ENCODE measurements at regions not wholly inside any gene's neighbourhood (a gene's known extent, or its start where the extent isn't known, plus 50 kb on each side); places are given as distances from the start of the nearest gene placed in this dataset.
"Not testable (repeated sequence)": the region's sequence is repeated elsewhere in the genome, so short reads cannot be mapped to it uniquely, and the experiment has no call there.

GRCh38 chr18:14222354-14223221 lies 90.4 kb upstream of the ZNF519 start:
- not testable (repeated sequence) for FAIRE-seq, H3K27ac ChIP-seq

GRCh38 chr18:14221689-14222088 lies 89.5 kb upstream of the ZNF519 start:
- no peak overlapping the region for H3K4me2 ChIP-seq
- no peak for TF ChIP-seq FOXS1 (CRISPR knock-in tag; IDR thresholded peaks at IDR 0.05)
- TF ChIP-seq RAD21 (conservative IDR thresholded peaks at IDR 0.05 in 1 of 2, IDR thresholded peaks at IDR 0.05 in 1 of 2) = no peak
- TF ChIP-seq EHMT2 (IDR thresholded peaks at IDR 0.05; ENCODE audit: low read depth) = no peak
- no peak for TF ChIP-seq TFCP2L1 (CRISPR knock-in tag; IDR thresholded peaks at IDR 0.05)
- no peak for TF ChIP-seq KDM5A (IDR thresholded peaks at IDR 0.05)
- TF ChIP-seq HES2 (IDR thresholded peaks at IDR 0.05) = no peak
- TF ChIP-seq, protein P1, sequence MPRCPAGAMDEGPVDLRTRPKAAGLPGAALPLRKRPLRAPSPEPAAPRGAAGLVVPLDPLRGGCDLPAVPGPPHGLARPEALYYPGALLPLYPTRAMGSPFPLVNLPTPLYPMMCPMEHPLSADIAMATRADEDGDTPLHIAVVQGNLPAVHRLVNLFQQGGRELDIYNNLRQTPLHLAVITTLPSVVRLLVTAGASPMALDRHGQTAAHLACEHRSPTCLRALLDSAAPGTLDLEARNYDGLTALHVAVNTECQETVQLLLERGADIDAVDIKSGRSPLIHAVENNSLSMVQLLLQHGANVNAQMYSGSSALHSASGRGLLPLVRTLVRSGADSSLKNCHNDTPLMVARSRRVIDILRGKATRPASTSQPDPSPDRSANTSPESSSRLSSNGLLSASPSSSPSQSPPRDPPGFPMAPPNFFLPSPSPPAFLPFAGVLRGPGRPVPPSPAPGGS (IDR thresholded peaks at IDR 0.05) = no peak
- no peak for TF ChIP-seq POLR2A (IDR thresholded peaks at IDR 0.05; ENCODE audit: low read length)
- no peak for TF ChIP-seq POLR2AphosphoS2 (conservative IDR thresholded peaks at IDR 0.05; ENCODE audit: low read length)
- TF ChIP-seq E2F6 (IDR thresholded peaks at IDR 0.05; ENCODE audit: borderline replicate concordance, low read depth) = no peak
- TF ChIP-seq CHD2 (IDR thresholded peaks at IDR 0.05; ENCODE audit: low read length, partially characterized antibody) = no peak
- no peak for TF ChIP-seq RFX5 (IDR thresholded peaks at IDR 0.05)
- no peak for TF ChIP-seq CHD4 (IDR thresholded peaks at IDR 0.05; ENCODE audit: borderline replicate concordance)
- no peak for TF ChIP-seq NPAS2 (CRISPR knock-in tag; IDR thresholded peaks at IDR 0.05; ENCODE audit: borderline replicate concordance)
- TF ChIP-seq EHF (CRISPR knock-in tag; IDR thresholded peaks at IDR 0.05) = no peak
- TF ChIP-seq, protein P2, sequence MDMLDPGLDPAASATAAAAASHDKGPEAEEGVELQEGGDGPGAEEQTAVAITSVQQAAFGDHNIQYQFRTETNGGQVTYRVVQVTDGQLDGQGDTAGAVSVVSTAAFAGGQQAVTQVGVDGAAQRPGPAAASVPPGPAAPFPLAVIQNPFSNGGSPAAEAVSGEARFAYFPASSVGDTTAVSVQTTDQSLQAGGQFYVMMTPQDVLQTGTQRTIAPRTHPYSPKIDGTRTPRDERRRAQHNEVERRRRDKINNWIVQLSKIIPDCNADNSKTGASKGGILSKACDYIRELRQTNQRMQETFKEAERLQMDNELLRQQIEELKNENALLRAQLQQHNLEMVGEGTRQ (IDR thresholded peaks at IDR 0.05) = no peak
- TF ChIP-seq MAFK (IDR thresholded peaks at IDR 0.05; ENCODE audit: partially characterized antibody) = no peak
- no peak for TF ChIP-seq MAX (IDR thresholded peaks at IDR 0.05)
- no peak overlapping the region for H3K4me3 ChIP-seq
- ATAC-seq (no peak), DNase-seq (ENCODE audit: low read depth in 1 of 2, low spot score in 1 of 2) (no peak), FAIRE-seq (no peak)
- no peaks in the 10 kb centered on the region for H3K9me3 ChIP-seq
- 93% methylated on average over 12 of the region's 14 CpGs for WGBS (ENCODE audit: missing lambda C conversion rate)
- peaks cover 6% of the 10 kb centered on the region for H3K4me1 ChIP-seq
- ChIA-PET CTCF (no interaction called here), POLR2A (no interaction called here)
- no peak overlapping the region for H3K27ac ChIP-seq

More at GRCh38 chr18:14222354-14223221, 90.4 kb upstream of the ZNF519 start:
- POLR2A ChIA-PET; H3K9me3 ChIP-seq; H3K4me3 ChIP-seq; H3K4me2 ChIP-seq; DNase-seq (ENCODE audit: low read depth in 1 of 2, low spot score in 1 of 2); H3K4me1 ChIP-seq; ATAC-seq; CTCF ChIA-PET: not testable (repeated sequence)
- WGBS (ENCODE audit: missing lambda C conversion rate) = 100% methylated on average over 3 of the region's 31 CpGs

GRCh38 chr18:14215952-14216351 lies 83.7 kb upstream of the ZNF519 start:
- FAIRE-seq; CTCF ChIA-PET; H3K4me3 ChIP-seq; ATAC-seq; DNase-seq (ENCODE audit: low read depth in 1 of 2, low spot score in 1 of 2); H3K4me2 ChIP-seq; H3K4me1 ChIP-seq; POLR2A ChIA-PET; H3K27ac ChIP-seq; H3K9me3 ChIP-seq: not testable (repeated sequence)

DNA sequence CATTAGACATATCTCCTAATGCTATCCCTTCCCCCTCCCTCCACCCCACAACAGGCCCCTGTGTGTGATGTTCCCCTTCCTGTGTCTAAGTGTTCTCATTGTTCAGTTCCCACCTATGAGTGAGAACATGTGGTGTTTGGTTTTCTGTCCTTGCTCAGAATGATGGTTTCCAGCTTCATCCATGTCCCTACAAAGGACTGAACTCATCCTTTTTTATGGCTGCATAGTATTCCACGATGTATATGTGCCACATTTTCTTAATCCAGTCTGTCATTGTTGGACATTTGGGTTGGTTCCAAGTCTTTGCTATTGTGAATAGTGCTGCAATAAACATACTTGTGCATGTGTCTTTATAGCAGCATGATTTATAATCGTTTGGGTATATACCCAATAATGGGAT lies 71.2 kb upstream of the ZNF519 start:
- H3K9me3 ChIP-seq; H3K4me3 ChIP-seq; POLR2A ChIA-PET; DNase-seq (ENCODE audit: low read depth in 1 of 2, low spot score in 1 of 2); H3K27ac ChIP-seq; H3K4me1 ChIP-seq; H3K4me2 ChIP-seq; FAIRE-seq; CTCF ChIA-PET; ATAC-seq: not testable (repeated sequence)
- 55% methylated on average over 2 of the region's 2 CpGs for WGBS (ENCODE audit: missing lambda C conversion rate)

GRCh38 chr18:14190776-14191442 lies 58.7 kb upstream of the ZNF519 start:
- CTCF ChIA-PET = interaction anchor here (3.5 kb wide), 1 partner anchor 12 kb away, joined by 13 read pairs; no protein-coding TSS in a partner anchor
- H3K4me3 ChIP-seq; H3K9me3 ChIP-seq; POLR2A ChIA-PET; DNase-seq (ENCODE audit: low read depth in 1 of 2, low spot score in 1 of 2); FAIRE-seq; ATAC-seq: not testable (repeated sequence)
- Histone ChIP-seq H3K4me1 (peaks cover 31% of the 10 kb centered on the region), H3K27ac (peak overlapping the region; percentile 88), H3K4me2 (peak overlapping the region; percentile 84)
- WGBS (ENCODE audit: missing lambda C conversion rate) = 89% methylated on average over 3 of the region's 3 CpGs

Measured in A549 (cell line).